Glutamatergic neuron (in vitro differentiated cells): ENCODE measurements at regions not wholly inside any gene's neighbourhood (a gene's known extent, or its start where the extent isn't known, plus 50 kb on each side); places are given as distances from the start of the nearest gene placed in this dataset.

Experiments used
- DNase-seq: peaks from one replicate; pipeline ENCODE4 v3.0.0; 2022
- H3K27ac Mint-ChIP-seq: one replicate; pipeline ENCODE4 v1.8.0; 2020; ENCODE audit warnings: mild to moderate bottlenecking, mixed read lengths, inconsistent platforms; ENCODE audit not compliant: unreplicated experiment
- H3K27me3 Mint-ChIP-seq: one replicate; pipeline ENCODE4 v1.8.0; 2020; ENCODE audit warnings: mild to moderate bottlenecking, moderate library complexity, mixed read lengths, inconsistent platforms; ENCODE audit not compliant: unreplicated experiment
- H3K36me3 Mint-ChIP-seq: one replicate; pipeline ENCODE4 v1.8.0; 2020; ENCODE audit warnings: mild to moderate bottlenecking, mixed read lengths, inconsistent platforms; ENCODE audit not compliant: unreplicated experiment
- H3K4me1 Mint-ChIP-seq: one replicate; pipeline ENCODE4 v1.8.0; 2020; ENCODE audit warnings: mild to moderate bottlenecking, low read depth, mixed read lengths, inconsistent platforms; ENCODE audit not compliant: unreplicated experiment
- H3K4me3 Mint-ChIP-seq: one replicate; pipeline ENCODE4 v1.8.0; 2020; ENCODE audit warnings: mild to moderate bottlenecking, mixed read lengths, inconsistent platforms; ENCODE audit not compliant: unreplicated experiment
- H3K9me3 Mint-ChIP-seq: one replicate; pipeline ENCODE4 v1.8.0; 2020; ENCODE audit warnings: mild to moderate bottlenecking, moderate library complexity, mixed read lengths, inconsistent platforms; ENCODE audit not compliant: unreplicated experiment
- TF ChIP-seq, protein P1 (sequence below): fragments of 200-600 bp; sonication (generic); IDR thresholded peaks from one replicate; pipeline ENCODE4 v1.5.0; 2021; ENCODE audit not compliant: partially characterized antibody, unreplicated experiment

DNA sequence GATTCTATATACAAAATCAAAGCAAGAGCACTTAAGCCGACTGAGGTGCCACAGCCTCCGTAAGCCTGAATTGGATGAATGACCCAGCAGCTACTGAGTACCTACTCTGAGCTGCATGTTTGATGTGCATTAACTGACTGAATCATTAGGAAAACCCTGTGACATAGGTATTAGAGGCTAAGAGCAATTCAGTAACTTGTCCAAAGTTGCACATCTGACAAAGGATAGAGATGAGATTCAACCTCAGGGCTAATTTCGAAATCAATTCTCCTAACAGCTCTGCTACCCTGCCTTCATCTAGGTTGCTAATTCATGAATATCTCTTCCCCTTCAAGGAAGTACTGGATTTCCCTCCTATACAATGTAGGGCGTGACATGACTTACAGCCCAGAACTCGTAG, 89.1 kb upstream of the GLIS3 start:
- no peak for DNase-seq
- Mint-ChIP-seq H3K27ac (no peak overlapping the region), H3K9me3 (no peaks in the 10 kb centered on the region), H3K4me1 (no peaks in the 10 kb centered on the region), H3K4me3 (no peak overlapping the region), H3K27me3 (no peaks in the 10 kb centered on the region), H3K36me3 (no peaks in the 10 kb centered on the region)
- TF ChIP-seq, protein P1, sequence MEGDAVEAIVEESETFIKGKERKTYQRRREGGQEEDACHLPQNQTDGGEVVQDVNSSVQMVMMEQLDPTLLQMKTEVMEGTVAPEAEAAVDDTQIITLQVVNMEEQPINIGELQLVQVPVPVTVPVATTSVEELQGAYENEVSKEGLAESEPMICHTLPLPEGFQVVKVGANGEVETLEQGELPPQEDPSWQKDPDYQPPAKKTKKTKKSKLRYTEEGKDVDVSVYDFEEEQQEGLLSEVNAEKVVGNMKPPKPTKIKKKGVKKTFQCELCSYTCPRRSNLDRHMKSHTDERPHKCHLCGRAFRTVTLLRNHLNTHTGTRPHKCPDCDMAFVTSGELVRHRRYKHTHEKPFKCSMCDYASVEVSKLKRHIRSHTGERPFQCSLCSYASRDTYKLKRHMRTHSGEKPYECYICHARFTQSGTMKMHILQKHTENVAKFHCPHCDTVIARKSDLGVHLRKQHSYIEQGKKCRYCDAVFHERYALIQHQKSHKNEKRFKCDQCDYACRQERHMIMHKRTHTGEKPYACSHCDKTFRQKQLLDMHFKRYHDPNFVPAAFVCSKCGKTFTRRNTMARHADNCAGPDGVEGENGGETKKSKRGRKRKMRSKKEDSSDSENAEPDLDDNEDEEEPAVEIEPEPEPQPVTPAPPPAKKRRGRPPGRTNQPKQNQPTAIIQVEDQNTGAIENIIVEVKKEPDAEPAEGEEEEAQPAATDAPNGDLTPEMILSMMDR, result no peak

DNA sequence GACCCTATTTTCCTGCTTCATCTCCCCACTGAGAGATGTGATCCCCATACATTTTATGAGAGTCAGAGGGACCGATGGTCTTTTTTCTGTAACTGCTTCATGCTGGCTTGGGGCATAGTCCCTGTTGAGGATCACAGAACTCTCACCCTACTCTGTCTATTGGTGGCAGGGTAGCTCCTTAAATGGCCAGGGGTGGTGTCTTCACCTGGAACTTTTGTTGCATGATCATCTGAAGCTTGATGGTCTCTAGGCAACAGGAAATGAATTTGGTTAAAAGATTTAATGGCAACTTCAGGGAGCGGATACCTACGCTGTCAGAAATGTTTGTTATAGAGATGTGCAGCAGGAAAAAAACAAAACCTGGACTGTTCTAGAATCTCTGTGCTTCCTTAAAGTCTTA, 87.0 kb upstream of the GLIS3 start:
- Mint-ChIP-seq H3K27ac (no peak overlapping the region), H3K9me3 (no peaks in the 10 kb centered on the region), H3K4me3 (no peak overlapping the region), H3K27me3 (no peaks in the 10 kb centered on the region), H3K36me3 (no peaks in the 10 kb centered on the region), H3K4me1 (no peaks in the 10 kb centered on the region)
- no peak for DNase-seq
- TF ChIP-seq, protein P1, result no peak

DNA sequence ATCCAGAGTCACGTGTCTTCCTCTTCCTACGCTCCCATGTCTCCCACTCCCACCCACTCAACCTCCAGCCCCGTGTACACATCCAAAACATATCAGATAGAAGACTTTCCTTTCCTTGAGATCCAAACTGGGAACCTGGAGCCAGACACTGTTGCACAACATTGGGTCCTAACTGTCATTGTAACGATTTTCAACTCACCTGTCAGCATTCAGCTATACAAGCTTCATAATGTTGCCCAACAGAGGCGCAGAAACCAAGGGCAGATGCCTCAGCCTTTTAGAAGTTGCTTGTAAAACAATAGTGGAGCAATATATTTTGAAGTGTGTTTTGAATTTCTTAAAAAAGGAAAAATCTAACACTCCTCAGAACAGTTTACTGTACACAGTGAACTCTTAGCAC, 84.9 kb upstream of the GLIS3 start:
- H3K9me3 Mint-ChIP-seq, result no peaks in the 10 kb centered on the region

DNA sequence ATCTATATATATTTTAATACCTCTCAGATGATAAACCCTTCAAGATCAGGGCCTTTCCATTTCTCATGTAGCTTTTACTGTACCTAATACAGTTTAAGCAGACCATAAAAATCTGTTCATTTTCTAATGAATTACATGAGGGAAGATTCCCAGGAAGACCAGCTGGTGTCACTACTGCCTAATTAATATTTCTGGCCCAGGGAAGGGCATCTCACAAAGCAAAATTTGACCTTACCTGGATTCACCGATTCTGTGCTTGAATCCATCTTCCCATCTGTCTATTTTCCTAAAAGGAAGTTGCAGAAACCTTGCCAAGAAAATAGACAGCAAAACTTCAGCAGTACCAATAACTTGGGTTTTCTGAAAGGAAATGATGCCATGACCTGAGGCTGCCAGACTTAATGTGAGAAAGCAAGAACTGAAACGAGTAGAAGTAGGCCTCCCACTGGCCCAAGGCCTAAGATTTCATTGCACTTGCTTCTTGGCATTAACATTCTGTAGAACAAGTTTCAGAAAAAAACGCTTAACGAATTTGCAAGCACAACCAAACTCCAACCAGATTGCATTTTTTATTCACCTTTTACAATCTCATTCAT, 83.0 kb upstream of the GLIS3 start:
- TF ChIP-seq, protein P1, result no peak
- Mint-ChIP-seq H3K4me1 (no peaks in the 10 kb centered on the region), H3K36me3 (no peaks in the 10 kb centered on the region), H3K27ac (no peak overlapping the region), H3K4me3 (no peak overlapping the region), H3K27me3 (no peaks in the 10 kb centered on the region), H3K9me3 (no peaks in the 10 kb centered on the region)
- no peak for DNase-seq

More for the DNA sequence above, 84.9 kb upstream of the GLIS3 start:
- no peaks in the 10 kb centered on the region for H3K27me3 Mint-ChIP-seq
- no peaks in the 10 kb centered on the region for H3K36me3 Mint-ChIP-seq
- no peak for DNase-seq
- H3K27ac Mint-ChIP-seq, result no peak overlapping the region
- TF ChIP-seq, protein P1, result no peak
- H3K4me1 Mint-ChIP-seq, result no peaks in the 10 kb centered on the region
- H3K4me3 Mint-ChIP-seq, result no peak overlapping the region

DNA sequence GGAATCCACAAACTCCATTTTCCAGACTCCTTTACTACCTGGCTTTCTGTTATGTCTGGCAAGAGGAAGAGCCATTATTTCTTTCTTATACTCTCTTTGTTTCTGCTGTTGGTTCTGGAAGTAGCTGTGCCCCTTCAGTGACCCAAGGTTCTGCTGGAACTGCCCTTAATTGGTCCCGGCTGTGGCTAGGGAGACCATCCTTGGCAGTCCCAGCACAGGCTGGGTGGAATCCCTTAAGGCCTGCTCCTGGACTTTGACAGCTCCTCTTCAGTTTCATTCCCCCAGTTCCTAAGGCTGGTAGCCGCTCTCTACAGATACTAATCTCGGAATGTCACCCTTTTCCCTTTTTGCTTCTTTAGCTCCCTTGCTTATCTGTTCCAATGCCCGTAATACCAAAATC, 81.9 kb upstream of the GLIS3 start:
- Mint-ChIP-seq H3K27ac (no peak overlapping the region), H3K4me3 (no peak overlapping the region), H3K4me1 (no peaks in the 10 kb centered on the region), H3K27me3 (no peaks in the 10 kb centered on the region), H3K36me3 (no peaks in the 10 kb centered on the region), H3K9me3 (no peaks in the 10 kb centered on the region)
- TF ChIP-seq, protein P1, result no peak
- no peak for DNase-seq
